PC-9 (cell line): ENCODE measurements at regions not wholly inside any gene's neighbourhood (a gene's known extent, or its start where the extent isn't known, plus 50 kb on each side); places are given as distances from the start of the nearest gene placed in this dataset.

Source experiments
- BruUV-seq: library from RNA; stranded (reverse); fragments of 400-500 nt; replicated peaks from 2 replicates; lab custom pipeline; 2021; lab: Mats Ljungman, UMichigan
- CTCF ChIA-PET: fragments of 300-600 bp; sonication (Branson Sonifier 250); formaldehyde crosslinking; loops from one replicate; lab custom pipeline; 2022; ENCODE audit warnings: antibody characterized with exemption; lab: Charles Lee
- POLR2A ChIA-PET: fragments of 300-600 bp; sonication (Branson Sonifier 250); formaldehyde crosslinking; loops from one replicate; lab custom pipeline; 2022; ENCODE audit warnings: antibody characterized with exemption; ENCODE audit not compliant: unreplicated experiment; lab: Charles Lee
- DNase-seq, 2 experiments: peaks; one replicate each; pipeline versions ENCODE4 v3.0.0 to v3.0.0-alpha.2; 2015 to 2022; ENCODE audit warnings: mixed read lengths in 1 of 2
- H2AFZ ChIP-seq: fragments of 200-600 bp; sonication (generic); 2 replicates; pipeline ENCODE4 v1.8.1; 2017; ENCODE audit warnings: antibody characterized with exemption
- H3F3A ChIP-seq: fragments of 200-600 bp; sonication (generic); 2 replicates; pipeline ENCODE4 v1.8.1; 2017; ENCODE audit warnings: antibody characterized with exemption, mild to moderate bottlenecking, low read depth; ENCODE audit not compliant: insufficient read depth
- H3K27ac ChIP-seq: fragments of 200-600 bp; sonication (generic); 2 replicates; pipeline ENCODE4 v1.6.1; 2016; ENCODE audit warnings: mixed run types
- H3K27me3 ChIP-seq: fragments of 200-600 bp; sonication (generic); 2 replicates; pipeline ENCODE4 v1.6.1; 2016; ENCODE audit warnings: low read depth, mixed run types; ENCODE audit not compliant: insufficient read depth
- H3K36me3 ChIP-seq: fragments of 200-600 bp; sonication (generic); 2 replicates; pipeline ENCODE4 v1.6.1; 2016; ENCODE audit warnings: low read depth, mixed run types
- H3K4me1 ChIP-seq: fragments of 200-600 bp; sonication (generic); replicated peaks from 2 replicates; pipeline ENCODE4 v1.6.1; 2016; ENCODE audit warnings: mixed run types; ENCODE audit not compliant: insufficient read depth
- H3K4me2 ChIP-seq: fragments of 200-600 bp; sonication (generic); 2 replicates; pipeline ENCODE4 v1.6.1; 2017; ENCODE audit warnings: mixed run types
- H3K4me3 ChIP-seq: fragments of 200-600 bp; sonication (generic); 2 replicates; pipeline ENCODE4 v1.6.1; 2016; ENCODE audit warnings: mixed run types
- H3K79me2 ChIP-seq: fragments of 200-600 bp; sonication (generic); 2 replicates; pipeline ENCODE4 v1.6.1; 2017; ENCODE audit warnings: low read depth, mixed run types
- H3K9me2 ChIP-seq: fragments of 200-600 bp; sonication (generic); 2 replicates; pipeline ENCODE4 v1.8.1; 2017; ENCODE audit warnings: mild to moderate bottlenecking; ENCODE audit not compliant: insufficient read depth
- H3K9me3 ChIP-seq: fragments of 200-600 bp; sonication (generic); 2 replicates; pipeline ENCODE4 v1.8.1; 2016; ENCODE audit warnings: low read depth; ENCODE audit not compliant: insufficient read depth
- H4K20me1 ChIP-seq: fragments of 200-600 bp; sonication (generic); 2 replicates; pipeline ENCODE4 v1.8.1; 2017; ENCODE audit not compliant: insufficient read depth
- EZH2 ChIP-seq: fragments of 200-600 bp; sonication (generic); IDR thresholded peaks from 2 replicates; pipeline ENCODE4 v1.8.0; 2017; ENCODE audit warnings: antibody characterized with exemption, low read depth
- intact Hi-C: fragments of 100-400 bp; cut with micrococcal nuclease; formaldehyde crosslinking; loops from one replicate; pipeline ENCODE4 v1.10.0; 2022; ENCODE audit not compliant: unreplicated experiment
- TF ChIP-seq, protein P1 (sequence below): fragments of 200-600 bp; sonication (generic); conservative IDR thresholded peaks from 2 replicates; pipeline ENCODE4 v1.6.1; 2017; ENCODE audit warnings: mixed run types, antibody characterized with exemption, mild to moderate bottlenecking, moderate library complexity

- H3K9me2 ChIP-seq = no peaks in the 10 kb centered on the region
- H3K9me3 ChIP-seq = no peaks in the 10 kb centered on the region
- no TSS peak for BruUV-seq
- POLR2A ChIA-PET = no interaction called here
- intact Hi-C loops = no loop called here
- DNase-seq = no peak
- no peak overlapping the region for H3K27ac ChIP-seq
- H3K4me3 ChIP-seq = no peak overlapping the region
- no peak for TF ChIP-seq EZH2
- TF ChIP-seq, protein P1, sequence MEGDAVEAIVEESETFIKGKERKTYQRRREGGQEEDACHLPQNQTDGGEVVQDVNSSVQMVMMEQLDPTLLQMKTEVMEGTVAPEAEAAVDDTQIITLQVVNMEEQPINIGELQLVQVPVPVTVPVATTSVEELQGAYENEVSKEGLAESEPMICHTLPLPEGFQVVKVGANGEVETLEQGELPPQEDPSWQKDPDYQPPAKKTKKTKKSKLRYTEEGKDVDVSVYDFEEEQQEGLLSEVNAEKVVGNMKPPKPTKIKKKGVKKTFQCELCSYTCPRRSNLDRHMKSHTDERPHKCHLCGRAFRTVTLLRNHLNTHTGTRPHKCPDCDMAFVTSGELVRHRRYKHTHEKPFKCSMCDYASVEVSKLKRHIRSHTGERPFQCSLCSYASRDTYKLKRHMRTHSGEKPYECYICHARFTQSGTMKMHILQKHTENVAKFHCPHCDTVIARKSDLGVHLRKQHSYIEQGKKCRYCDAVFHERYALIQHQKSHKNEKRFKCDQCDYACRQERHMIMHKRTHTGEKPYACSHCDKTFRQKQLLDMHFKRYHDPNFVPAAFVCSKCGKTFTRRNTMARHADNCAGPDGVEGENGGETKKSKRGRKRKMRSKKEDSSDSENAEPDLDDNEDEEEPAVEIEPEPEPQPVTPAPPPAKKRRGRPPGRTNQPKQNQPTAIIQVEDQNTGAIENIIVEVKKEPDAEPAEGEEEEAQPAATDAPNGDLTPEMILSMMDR = no peak
- no peaks in the 10 kb centered on the region for H4K20me1 ChIP-seq
- H2AFZ ChIP-seq = no peak overlapping the region
- no peak overlapping the region for H3K4me2 ChIP-seq
- no peaks in the 10 kb centered on the region for H3K79me2 ChIP-seq
- H3K36me3 ChIP-seq = no peaks in the 10 kb centered on the region
- H3F3A ChIP-seq = no peaks in the 10 kb centered on the region
- CTCF ChIA-PET = no interaction called here
- no peaks in the 10 kb centered on the region for H3K4me1 ChIP-seq
- H3K27me3 ChIP-seq = no peaks in the 10 kb centered on the region
Measured at GRCh38 chr13:86409466-86410241, 610.4 kb upstream of the SLITRK6 start.

DNA sequence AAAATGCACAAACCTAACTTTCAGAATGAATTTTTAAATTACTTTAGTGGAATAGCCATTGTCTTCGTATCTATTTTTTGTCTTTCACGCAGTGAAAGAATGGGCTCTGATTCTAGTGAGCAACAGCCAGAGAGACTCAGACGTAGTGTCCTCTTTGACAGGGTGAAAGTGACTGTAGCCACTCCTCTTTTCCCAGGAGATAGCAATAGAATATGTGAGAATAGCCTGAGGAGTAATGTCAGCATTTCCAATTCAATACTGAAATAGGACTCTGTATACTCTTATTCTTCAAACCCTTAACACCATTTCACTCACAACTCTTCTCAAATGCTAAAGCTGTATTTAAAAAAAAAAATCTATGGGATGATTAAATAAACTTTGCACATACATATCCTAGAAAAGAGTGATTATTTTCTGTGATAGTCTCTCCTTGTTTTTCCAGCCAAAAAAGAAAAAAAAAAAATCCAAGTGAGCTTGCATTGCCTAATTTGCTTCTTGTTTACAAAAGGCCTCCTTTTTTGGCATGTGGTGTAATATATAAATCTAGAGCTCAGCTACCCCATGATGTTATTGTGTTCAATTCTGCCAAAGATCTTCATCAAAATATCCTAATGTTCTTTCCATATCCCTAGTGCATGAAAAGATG is 626.1 kb upstream of the SLITRK6 start:
- no peaks in the 10 kb centered on the region for H3K36me3 ChIP-seq
- no peaks in the 10 kb centered on the region for H3K9me3 ChIP-seq
- H3K27me3 ChIP-seq = no peaks in the 10 kb centered on the region
- H2AFZ ChIP-seq = no peak overlapping the region
- no peaks in the 10 kb centered on the region for H3K79me2 ChIP-seq
- BruUV-seq = no TSS peak
- no peak overlapping the region for H3K27ac ChIP-seq
- 0 out of 2 replicates have a peak, but pooled peaks cover 4% of the 10 kb centered on the region for H4K20me1 ChIP-seq
- H3K4me2 ChIP-seq = no peak overlapping the region
- TF ChIP-seq, protein P1 = no peak
- no peak for TF ChIP-seq EZH2
- no peaks in the 10 kb centered on the region for H3F3A ChIP-seq
- no peaks in the 10 kb centered on the region for H3K4me1 ChIP-seq
- H3K4me3 ChIP-seq = no peak overlapping the region
- CTCF ChIA-PET = no interaction called here
- no peak for DNase-seq
- peaks cover 5% of the 10 kb centered on the region; the same call in 1 of the 2 replicates for H3K9me2 ChIP-seq
- intact Hi-C loops = no loop called here
- POLR2A ChIA-PET = no interaction called here

- POLR2A ChIA-PET = no interaction called here
- Histone ChIP-seq H3K4me3 (no peak overlapping the region), H3K9me2 (peaks cover 5% of the 10 kb centered on the region; the same call in 1 of the 2 replicates), H3K4me1 (no peaks in the 10 kb centered on the region), H3K27ac (no peak overlapping the region), H3K9me3 (no peaks in the 10 kb centered on the region), H2AFZ (no peak overlapping the region), H3F3A (no peaks in the 10 kb centered on the region), H3K79me2 (no peaks in the 10 kb centered on the region), H4K20me1 (0 out of 2 replicates have a peak, but pooled peaks cover 4% of the 10 kb centered on the region), H3K27me3 (no peaks in the 10 kb centered on the region), H3K36me3 (no peaks in the 10 kb centered on the region), H3K4me2 (no peak overlapping the region)
- CTCF ChIA-PET = no interaction called here
- TF ChIP-seq, protein P1 = no peak
- no peak for TF ChIP-seq EZH2
- no TSS peak for BruUV-seq
- intact Hi-C loops = no loop called here
- no peak for DNase-seq
Measured at GRCh38 chr13:86426437-86426836, 627.2 kb upstream of the SLITRK6 start.
